RKO (cell line): ENCODE measurements at regions not wholly inside any gene's neighbourhood (a gene's known extent, or its start where the extent isn't known, plus 50 kb on each side); places are given as distances from the start of the nearest gene placed in this dataset.

ENCODE experiments used
- DNase-seq: peaks from one replicate; pipeline ENCODE4 v3.0.0-alpha.2; 2016; ENCODE audit warnings: low spot score

DNA sequence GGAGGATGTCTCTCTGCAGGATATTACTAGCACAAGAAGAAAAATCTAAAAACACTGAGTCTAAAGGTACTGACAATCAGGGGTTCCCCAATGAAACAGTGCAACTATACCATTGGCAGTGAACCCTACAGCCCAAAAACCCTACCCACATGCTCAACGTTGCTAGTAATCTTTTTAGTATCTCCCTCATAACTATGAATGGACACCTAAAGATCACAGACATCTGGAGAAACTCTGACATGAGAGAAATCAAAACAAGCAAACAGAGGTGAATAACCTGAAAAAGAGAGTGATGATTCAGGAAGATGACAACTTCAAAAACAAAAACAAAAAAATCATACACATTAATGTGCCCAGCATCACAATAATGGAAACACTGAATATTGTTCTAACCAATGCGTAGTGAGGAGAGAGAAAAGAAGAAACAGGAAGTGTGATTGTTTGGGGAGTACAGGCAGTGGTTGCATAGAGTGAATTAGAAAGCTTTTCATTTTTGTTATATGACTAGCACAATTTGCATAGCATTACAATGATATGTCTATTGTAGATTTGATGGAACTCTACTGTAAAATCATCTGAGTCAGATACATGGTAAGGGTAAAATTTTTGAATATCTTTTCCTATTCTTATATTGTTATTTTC lies 78.9 kb upstream of the FMR1 start:
- no peak for DNase-seq

DNA sequence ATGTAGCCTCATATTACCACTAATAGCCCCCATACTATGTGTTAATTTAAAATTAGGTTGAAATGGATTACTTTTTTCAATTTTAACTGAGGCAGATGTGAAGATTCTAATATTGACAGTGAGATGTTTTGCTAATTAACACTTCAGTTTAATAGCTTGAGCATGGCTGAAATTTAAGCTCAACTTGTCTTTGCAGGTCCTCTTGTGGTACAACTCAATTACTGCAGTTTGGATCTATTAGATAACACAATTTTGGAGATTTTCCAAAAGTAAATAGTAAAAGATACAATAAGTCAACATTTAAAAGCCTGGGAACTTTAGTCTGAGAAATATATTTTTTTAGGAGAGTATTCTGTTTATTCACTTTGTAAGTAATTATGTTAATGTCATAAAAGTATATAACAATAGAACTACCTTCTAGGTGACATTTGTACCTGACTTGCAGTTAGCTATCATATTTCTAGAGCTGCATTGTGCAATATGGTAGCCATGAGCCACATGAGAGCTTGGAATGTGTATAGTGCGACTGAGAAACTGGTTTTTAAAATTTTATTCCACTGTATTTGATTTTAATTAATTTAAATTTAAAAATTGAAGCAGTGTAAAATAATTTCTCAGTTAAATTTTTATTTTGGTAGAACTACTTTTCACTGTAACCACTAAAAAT lies 73.1 kb upstream of the FMR1 start:
- peak; percentile 58 for DNase-seq

DNA sequence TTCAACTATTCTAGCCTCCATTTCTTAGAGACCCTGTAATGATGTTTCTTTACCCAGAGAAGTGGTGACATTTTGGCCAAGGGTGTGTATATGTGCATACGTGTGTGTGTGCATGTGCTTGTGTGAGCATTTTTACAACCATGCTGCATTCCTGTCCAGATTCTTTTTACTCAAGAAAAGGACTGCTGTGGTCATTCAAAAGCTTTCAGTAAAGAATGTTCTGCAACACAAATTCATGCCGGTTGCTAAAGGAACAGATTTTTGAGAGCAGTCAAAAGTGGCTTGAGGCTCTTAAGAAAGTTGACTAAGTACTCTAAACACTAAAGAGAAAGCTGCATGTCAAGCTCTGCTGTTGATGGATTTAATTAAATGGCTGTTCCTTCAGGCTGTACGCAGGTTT lies 65.0 kb upstream of the FMR1 start:
- no peak for DNase-seq

DNA sequence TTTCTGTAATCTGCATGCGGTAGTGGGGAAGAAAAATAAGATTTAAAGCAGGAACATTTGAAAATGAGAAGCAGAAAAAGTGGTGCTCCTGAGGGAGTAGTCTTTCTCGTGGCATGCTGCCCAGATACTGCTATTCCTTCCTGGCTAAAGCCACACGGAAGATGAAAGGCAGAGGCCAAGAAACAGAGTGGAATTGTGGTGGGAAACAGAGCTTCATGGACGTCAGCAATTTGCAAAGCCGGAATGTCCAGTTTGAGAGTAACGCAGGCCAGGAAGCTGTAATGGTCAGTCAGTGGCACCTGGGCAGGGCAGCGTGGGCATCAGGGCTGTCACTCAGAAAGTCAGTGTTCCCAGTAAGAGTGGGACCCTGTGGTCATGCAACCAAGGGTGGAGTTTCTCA lies 63.7 kb upstream of the FMR1 start:
- DNase-seq = no peak

- DNase-seq = no peak
Observed at GRCh38 chrX:147848543-147849443, 62.9 kb upstream of the FMR1 start.

- DNase-seq = no peak
Observed at GRCh38 chrX:147850875-147851274, 60.8 kb upstream of the FMR1 start.

DNA sequence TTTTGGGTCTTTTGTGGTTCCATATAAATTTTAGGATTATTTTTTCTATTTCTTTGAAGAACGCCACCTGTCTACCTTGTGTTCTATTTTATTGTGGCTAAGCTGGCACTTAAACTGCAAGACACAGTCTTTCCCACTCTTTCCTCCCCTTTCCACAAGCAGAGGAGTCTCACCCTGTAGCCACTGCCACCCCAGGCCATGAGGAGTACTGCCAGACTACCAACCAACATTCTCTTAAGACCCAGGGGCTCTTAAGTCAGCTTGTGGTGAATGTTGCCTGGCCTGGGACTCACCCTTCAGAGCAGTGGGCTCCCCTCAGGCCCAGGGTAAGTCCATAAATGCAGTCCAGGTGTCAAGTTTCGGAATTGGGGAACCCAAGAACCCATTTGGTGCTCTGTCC lies 58.0 kb upstream of the FMR1 start:
- no peak for DNase-seq

DNA sequence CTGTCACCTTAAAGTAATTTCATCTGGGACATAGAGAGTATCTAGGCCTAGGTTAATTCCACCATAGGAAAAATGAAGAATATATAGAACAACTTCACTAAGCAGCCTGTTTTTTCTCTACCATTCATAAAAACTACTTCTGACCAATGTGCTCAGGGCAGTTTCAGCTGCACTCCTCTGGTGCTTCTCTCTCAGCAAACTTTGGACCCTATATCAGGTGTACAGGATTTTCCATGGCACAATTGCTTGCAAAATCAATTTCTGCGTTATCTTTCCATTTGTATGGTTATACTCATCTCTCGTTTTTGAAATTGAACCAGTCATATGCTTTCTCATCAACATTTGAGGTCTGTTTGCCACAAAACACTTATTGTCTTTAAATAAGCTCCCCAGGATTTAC lies 52.1 kb upstream of the FMR1 start:
- no peak for DNase-seq
